ENCODE measurements at regions not wholly inside any gene's neighbourhood (a gene's known extent, or its start where the extent isn't known, plus 50 kb on each side); places are given as distances from the start of the nearest gene placed in this dataset.

DNA sequence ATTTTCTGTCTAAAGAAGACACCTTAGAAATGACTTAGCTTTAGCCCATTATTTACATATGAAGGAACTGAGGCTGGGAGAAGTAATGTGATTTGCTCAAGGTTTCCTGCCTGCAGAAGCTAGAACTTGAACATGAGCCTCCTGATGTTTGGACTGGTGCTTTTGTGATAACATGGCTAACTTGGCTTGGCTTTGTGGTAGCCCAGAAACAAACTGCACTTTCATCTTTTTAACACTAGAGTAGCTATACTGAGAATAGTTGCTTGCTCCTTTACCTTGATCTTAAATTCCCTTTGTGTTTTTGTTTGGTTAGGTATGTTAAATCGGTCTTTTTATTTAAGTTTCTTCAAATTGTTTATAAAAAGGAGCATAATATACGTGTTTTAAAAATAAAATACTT is 163.5 kb upstream of the MANEA start:
- Histone ChIP-seq H3K9ac (ENCODE audit: extremely low read depth, low read length, poor library complexity, severe bottlenecking) (no peak overlapping the region), H3K4me1 (ENCODE audit: control insufficient read depth, insufficient read depth, low read length) (no peaks in the 10 kb centered on the region), H3K9me3 (ENCODE audit: control insufficient read depth, low read length) (peaks cover 25% of the 10 kb centered on the region), H3K4me3 (ENCODE audit: low read length) (no peak overlapping the region), H3K27me3 (ENCODE audit: control insufficient read depth, insufficient read depth, low read length, poor library complexity, severe bottlenecking) (no peaks in the 10 kb centered on the region), H3K27ac (ENCODE audit: low read depth, low read length) (no peak overlapping the region), H3K36me3 (ENCODE audit: control insufficient read depth, insufficient read depth, low read length) (peaks cover 34% of the 10 kb centered on the region)
- WGBS, 2 experiments (ENCODE audit: insufficient coverage in 1 of 2, insufficient read length in 1 of 2): 100% methylated on average over 1 of the region's 2 CpGs; no CpG with 5 or more reads in 1 of the 2 experiments
- no peak for DNase-seq
- H3K4me1 Mint-ChIP-seq: peaks cover 5% of the 10 kb centered on the region
- H3K36me3 Mint-ChIP-seq (ENCODE audit: low read depth): peaks cover 22% of the 10 kb centered on the region
- peaks cover 13% of the 10 kb centered on the region for H3K9me3 Mint-ChIP-seq
- TF ChIP-seq, protein P1, sequence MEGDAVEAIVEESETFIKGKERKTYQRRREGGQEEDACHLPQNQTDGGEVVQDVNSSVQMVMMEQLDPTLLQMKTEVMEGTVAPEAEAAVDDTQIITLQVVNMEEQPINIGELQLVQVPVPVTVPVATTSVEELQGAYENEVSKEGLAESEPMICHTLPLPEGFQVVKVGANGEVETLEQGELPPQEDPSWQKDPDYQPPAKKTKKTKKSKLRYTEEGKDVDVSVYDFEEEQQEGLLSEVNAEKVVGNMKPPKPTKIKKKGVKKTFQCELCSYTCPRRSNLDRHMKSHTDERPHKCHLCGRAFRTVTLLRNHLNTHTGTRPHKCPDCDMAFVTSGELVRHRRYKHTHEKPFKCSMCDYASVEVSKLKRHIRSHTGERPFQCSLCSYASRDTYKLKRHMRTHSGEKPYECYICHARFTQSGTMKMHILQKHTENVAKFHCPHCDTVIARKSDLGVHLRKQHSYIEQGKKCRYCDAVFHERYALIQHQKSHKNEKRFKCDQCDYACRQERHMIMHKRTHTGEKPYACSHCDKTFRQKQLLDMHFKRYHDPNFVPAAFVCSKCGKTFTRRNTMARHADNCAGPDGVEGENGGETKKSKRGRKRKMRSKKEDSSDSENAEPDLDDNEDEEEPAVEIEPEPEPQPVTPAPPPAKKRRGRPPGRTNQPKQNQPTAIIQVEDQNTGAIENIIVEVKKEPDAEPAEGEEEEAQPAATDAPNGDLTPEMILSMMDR (conservative IDR thresholded peaks at IDR 0.05): peak; percentile 45
- H3K4me3 Mint-ChIP-seq: no peak overlapping the region
- H3K27me3 Mint-ChIP-seq (ENCODE audit: insufficient read depth): no peaks in the 10 kb centered on the region
- no peak overlapping the region for H3K27ac Mint-ChIP-seq

DNA sequence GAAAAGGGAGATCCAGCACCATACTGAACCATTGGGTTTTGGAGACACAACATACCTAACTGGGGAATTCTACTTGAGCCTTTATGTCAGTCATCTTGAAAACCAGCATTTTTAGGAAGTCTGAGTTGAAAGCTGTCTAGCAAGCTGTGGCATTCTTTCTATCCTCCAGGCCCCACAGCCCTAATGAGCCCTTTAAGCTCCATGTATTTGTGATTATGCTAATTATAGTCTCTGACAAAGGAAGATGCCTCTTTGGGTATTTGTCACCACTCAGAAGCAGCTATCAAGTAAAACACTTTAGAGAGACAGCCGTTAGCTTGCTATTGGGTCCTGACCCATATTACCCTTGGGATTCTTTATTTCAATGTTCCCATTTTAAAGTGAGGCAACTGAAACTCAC is 159.5 kb upstream of the MANEA start:
- Mint-ChIP-seq H3K27me3 (ENCODE audit: insufficient read depth) (no peaks in the 10 kb centered on the region), H3K9me3 (peaks cover 44% of the 10 kb centered on the region), H3K36me3 (ENCODE audit: low read depth) (peaks cover 57% of the 10 kb centered on the region), H3K27ac (no peak overlapping the region), H3K4me3 (no peak overlapping the region), H3K4me1 (peaks cover 5% of the 10 kb centered on the region)
- TF ChIP-seq, protein P1 (conservative IDR thresholded peaks at IDR 0.05): no peak
- peak overlapping the region; percentile 57 for H3K4me3 ChIP-seq (ENCODE audit: low read length)
- no peak overlapping the region for H3K9ac ChIP-seq (ENCODE audit: extremely low read depth, low read length, poor library complexity, severe bottlenecking)
- H3K9me3 ChIP-seq (ENCODE audit: control insufficient read depth, low read length): peaks cover 62% of the 10 kb centered on the region
- DNase-seq: no peak
- H3K4me1 ChIP-seq (ENCODE audit: control insufficient read depth, insufficient read depth, low read length): no peaks in the 10 kb centered on the region
- no peak overlapping the region for H3K27ac ChIP-seq (ENCODE audit: low read depth, low read length)
- H3K27me3 ChIP-seq (ENCODE audit: control insufficient read depth, insufficient read depth, low read length, poor library complexity, severe bottlenecking): no peaks in the 10 kb centered on the region
- peaks cover 59% of the 10 kb centered on the region for H3K36me3 ChIP-seq (ENCODE audit: control insufficient read depth, insufficient read depth, low read length)
- 0% methylated on average over 1 of the region's 1 CpG for WGBS, 2 experiments (ENCODE audit: insufficient coverage in 1 of 2, insufficient read length in 1 of 2)

DNA sequence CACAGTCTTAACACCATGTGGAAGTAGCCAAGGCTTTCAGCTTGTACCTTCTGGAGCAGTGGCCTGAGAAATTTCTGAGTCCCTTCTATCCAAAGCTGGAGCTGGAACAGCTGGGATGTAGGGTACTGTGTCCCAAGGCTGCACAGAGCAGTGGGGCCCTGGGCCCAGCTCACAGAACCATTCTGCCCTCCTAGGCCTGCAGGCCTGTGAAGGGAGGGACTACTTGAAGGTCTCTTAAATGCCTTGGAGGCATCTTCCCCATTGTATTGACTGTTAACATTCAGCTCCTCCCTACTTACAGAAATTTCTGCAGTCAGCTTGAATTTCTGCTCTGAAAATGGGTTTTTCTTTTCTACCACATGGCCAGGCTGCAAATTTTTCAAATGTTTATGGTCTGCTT is 156.5 kb upstream of the MANEA start:
- Mint-ChIP-seq H3K27ac (no peak overlapping the region), H3K9me3 (peaks cover 52% of the 10 kb centered on the region), H3K27me3 (ENCODE audit: insufficient read depth) (no peaks in the 10 kb centered on the region), H3K4me3 (no peak overlapping the region), H3K36me3 (ENCODE audit: low read depth) (peaks cover 72% of the 10 kb centered on the region), H3K4me1 (no peaks in the 10 kb centered on the region)
- Histone ChIP-seq H3K9me3 (ENCODE audit: control insufficient read depth, low read length) (peaks cover 67% of the 10 kb centered on the region), H3K4me3 (ENCODE audit: low read length) (peak overlapping the region; percentile 66), H3K36me3 (ENCODE audit: control insufficient read depth, insufficient read depth, low read length) (peaks cover 59% of the 10 kb centered on the region), H3K9ac (ENCODE audit: extremely low read depth, low read length, poor library complexity, severe bottlenecking) (no peak overlapping the region), H3K27ac (ENCODE audit: low read depth, low read length) (no peak overlapping the region), H3K4me1 (ENCODE audit: control insufficient read depth, insufficient read depth, low read length) (no peaks in the 10 kb centered on the region), H3K27me3 (ENCODE audit: control insufficient read depth, insufficient read depth, low read length, poor library complexity, severe bottlenecking) (no peaks in the 10 kb centered on the region)
- no peak for DNase-seq
- TF ChIP-seq, protein P1 (conservative IDR thresholded peaks at IDR 0.05): no peak
